NCI-H1105 treated with DMSO at 0.1 percent for 48 hours (cell line): ENCODE measurements at regions not wholly inside any gene's neighbourhood (a gene's known extent, or its start where the extent isn't known, plus 50 kb on each side); places are given as distances from the start of the nearest gene placed in this dataset.

Source experiments
- DNase-seq: peaks from one replicate; lab custom pipeline; 2025; lab: John Stamatoyannopoulos, UW

DNA sequence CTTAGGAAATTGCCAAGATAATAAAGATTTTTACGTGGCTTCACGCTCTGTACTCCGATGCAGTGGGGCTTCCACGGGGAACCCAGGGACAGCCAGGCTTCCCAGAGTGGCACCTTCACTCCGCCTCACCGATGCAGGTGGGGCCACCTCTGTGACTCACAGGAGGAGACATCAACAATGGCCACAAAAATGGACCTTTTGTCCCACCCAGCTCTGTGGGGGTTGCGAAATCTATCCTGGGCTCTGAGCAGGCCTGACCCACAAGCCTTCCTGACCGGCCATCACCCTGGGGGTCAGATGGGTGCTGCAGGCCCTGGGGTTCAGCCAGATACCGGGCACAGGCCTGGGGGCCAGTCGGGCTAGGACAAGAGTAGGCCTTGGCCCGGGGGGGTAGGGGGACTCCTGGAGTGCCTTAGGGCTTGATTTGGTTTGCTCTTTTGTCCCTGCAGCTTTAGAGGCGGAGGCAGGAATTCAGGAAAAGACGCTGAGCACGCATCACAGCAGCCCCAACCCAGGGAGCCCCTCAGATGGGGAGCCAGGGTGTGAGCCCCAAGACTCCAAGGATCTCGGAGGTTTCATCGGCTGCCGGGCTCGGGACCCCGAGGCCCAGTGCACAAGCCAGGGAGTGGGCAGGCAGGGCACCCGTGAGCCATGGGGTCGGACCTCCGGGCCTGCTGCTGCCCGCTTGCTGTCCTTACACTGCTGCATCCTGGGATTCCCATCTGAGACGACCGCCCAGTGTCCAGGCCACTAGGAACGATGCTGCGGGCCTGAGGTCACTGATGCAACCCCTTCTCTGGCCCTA, 136.5 kb upstream of the NKX1-1 start:
- DNase-seq: no peak

DNA sequence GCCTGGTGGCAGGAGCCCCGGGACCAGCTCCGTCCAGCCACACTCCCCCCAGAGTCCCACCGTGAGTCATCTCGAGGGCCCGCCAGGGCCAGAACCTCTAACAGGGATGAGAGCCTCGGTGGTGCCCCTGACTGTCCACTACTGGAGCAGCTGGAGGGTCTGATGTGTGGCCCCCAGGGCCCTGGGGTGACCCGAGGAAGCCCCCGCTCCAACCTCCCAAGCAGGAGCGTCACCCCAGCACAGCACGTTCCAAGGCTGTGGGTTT, 135.9 kb upstream of the NKX1-1 start:
- DNase-seq: no peak

GRCh38 chr4:1541449-1542225, 135.4 kb upstream of the NKX1-1 start:
- DNase-seq: no peak

DNA sequence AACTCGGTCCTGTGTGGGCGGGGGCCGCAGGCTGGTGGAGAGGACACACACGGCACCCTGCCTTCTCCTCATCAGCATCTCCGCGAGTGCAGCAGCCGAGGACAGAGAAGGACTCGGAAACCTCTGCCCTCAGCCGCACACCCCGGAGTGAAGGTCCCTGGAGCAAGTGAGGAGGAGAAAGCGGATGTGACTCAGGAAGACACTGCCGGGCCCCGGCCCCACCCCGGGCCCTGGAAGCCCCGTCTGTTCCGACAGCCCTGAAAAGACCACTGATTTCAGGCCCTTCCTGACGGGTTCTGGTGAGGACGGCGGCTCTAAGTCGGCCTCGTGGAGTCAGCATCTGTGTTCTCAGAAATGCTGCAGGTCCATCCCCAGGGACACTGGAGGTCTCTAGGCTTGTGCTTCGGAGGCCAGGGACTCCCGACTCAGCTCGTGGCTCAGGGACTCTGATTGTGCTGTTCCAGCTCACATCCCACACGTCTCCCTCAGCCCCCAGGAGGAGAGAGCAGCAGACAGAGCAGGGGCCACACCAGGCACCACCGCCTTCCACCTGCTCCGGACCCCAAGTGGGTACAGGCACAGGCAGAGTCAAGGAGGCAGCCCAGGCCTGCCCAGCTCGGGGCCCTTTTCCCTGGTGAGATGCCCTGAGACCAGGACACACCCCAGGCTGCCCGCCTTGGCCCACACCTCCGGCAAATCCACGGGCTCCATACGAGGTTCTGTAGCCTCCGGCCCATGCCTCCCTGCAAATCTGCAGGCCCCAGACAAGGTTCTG, 134.5 kb upstream of the NKX1-1 start:
- DNase-seq: no peak

- DNase-seq: no peak
These were observed 133.8 kb upstream of the NKX1-1 start for GRCh38 chr4:1539859-1540600.

DNA sequence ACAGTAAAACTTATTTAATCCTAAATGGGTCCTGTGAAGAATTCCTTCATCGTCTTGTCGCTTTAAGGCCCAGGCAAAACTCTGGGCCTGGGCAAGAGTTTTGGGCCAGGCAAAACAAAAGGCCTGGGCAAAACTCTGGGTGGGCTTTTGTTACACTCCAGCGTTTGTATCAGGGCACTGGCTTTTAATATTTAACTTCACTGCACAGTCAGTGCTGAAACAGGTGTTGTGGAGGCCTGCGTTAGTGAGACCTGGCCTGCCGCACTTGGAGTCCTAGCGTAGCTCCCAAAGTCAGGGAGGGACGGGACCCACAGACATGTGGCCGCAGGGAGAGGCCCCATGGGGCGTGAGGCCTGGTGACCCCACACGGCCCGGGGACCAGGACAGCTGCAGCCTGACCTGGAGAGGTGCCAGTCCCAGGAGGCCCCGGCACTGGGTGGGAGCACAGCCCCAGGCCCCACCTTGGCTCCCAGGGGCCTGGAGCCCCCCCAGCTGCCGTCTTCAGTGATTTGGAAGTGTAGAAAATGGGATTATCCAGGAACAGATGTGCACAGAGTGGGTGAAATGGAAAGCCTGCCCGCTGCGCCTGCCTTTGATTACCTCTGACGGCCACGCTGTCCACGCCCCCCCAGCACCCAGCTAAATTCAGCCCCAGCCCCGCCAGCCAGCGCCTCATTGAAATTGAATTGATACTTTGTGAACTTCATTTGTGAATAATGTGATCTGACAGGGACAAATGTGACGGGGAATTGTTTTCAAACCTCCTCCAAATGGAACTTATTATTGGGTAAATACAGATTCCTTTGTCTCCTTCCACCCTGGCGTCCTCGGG, 132.9 kb upstream of the NKX1-1 start:
- no peak for DNase-seq

- DNase-seq: no peak
These were observed 131.8 kb upstream of the NKX1-1 start for GRCh38 chr4:1538096-1538410.

DNA sequence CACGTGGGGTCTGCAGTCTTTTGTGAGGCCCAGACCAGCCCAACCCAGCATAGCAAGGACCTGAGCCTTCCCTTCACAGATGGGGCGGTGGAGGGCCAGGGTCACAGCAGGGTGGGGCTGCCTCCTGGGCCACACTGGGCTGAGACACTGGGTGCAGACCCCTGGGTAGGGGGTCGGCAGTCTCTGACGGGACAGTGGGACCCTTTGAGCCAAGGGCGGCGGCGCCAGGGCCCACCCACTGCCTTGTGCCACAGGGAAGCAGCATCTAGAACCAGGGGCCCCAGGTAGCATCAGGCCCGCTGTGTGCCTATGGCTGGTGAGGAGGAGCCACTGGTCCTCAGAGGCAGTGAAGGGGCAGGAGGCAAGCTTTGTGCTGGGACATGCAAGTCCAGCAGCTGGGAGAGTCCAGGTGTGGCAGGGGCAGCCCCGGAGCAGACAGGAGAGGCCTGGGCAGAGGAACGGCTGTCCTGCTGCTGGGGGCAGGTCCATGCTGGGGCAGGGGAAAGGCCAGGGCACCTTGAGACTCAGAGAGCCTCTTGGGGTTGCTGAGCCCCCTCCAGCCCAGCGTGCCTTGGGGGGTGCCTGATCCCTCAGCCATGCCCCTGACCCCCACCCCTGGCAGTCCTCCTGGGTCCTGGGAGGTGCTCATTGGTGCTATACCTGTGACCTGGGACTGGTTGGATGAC, 131.3 kb upstream of the NKX1-1 start:
- DNase-seq: no peak

DNA sequence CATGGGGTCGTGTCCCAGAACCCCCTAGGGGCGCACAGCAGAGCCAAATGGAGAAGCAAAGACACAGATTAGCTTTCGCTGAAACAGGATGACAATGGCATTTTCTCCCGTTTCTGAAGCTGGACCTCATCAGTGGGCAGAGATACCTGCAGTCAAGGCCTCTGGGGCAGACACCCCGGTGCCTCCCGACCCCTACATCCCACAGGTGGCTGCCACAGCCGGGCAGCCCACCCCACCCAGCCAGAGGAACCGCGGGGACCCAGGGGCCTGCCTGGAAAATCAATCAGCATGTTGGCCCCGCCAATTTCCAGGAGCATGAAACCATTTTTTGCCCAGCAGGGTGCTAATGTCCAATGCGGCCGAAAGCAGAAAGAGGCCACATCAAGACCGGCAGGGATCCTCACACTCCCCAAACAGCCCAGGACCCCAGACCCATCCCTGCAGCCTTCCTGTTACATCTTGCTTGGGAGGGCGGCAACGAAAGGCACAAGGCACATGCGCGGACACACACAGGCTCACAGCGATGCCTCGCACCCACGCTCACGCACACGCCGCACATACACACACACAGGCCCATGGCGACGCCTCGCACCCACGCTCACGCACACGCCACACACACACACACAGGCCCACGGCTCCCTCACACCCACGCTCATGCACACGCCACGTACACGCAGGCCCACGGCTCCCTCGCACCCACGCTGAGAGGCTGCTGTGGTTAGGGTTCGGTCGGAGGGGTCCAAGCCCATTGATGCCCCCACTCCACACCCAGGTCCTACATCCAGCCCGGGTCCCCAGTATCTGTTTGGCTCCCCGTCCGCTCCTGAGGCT, 130.6 kb upstream of the NKX1-1 start:
- DNase-seq: no peak

GRCh38 chr4:1535926-1536578, 129.8 kb upstream of the NKX1-1 start:
- DNase-seq: no peak

DNA sequence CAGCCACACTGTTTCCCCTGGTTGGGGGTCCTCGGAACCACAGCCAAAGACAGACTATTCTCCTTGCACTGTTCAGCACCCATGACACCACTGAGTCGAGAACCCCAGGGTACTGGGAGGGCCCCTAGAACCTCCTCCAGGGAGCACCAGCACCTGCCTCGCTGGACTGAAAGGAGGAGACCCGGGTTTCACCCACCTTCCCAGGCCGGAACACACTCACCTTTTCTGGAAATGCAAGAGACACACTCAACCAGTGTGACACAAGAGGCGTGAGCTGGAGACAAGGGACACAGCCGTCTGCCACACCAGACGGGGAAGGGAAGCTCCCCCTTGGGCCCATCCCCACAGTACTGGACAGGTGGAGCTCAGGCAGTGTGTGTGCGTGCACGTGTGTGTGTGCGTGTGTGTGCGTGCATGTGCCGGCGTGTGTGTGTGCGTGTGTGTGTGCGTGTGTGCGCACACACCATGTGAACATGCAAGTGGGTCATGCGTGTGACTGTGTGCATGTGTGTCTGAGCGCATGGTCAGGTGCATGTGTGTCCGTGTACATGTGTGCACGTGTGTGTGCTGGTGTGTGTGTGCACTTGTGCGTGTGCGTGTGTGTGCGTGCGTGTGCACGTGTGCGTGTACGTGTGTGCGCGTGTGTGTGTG, 128.8 kb upstream of the NKX1-1 start:
- DNase-seq: no peak

DNA sequence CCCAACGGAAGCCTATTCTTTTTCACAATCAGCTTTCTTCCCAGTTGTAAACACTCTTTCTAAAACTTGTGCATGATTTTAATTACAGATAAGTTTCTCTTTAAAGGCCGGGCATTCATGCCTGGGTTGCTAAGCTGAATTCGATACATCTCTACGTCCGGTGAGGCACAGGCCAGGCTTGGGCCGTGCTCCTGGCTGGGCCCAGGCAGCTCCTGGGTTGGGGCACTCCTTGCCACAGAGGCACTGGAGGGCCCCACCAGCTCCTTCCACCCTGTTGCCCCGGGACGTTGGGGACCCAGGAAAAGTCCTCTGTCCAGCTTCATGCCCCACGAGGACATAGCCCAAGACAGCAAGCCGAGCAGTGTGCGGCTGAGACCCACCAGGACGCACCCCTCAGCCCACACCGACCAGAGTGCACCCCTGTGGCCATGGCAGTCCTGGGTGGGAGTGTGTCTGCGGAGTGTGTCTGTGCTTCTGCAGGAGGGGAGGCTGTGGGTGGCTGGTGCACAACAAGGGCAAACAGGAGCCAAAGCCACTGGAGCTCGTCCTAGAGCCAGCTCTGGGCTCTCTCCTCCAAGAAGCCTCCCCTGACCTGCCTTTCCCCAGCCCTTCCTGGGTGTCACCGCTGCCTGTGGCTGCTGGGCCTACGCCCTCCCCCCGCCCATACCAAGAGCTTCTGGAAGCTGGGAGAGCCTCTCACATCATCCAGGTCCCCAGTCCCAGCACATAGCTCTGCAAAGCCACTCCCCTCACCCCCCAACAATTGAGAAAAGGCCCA, 128.0 kb upstream of the NKX1-1 start:
- DNase-seq: no peak

GRCh38 chr4:1533501-1534064, 127.3 kb upstream of the NKX1-1 start:
- DNase-seq: no peak

- no peak for DNase-seq
These were observed 126.5 kb upstream of the NKX1-1 start for GRCh38 chr4:1532549-1533395.

GRCh38 chr4:1531683-1532548, 125.7 kb upstream of the NKX1-1 start:
- DNase-seq: no peak

DNA sequence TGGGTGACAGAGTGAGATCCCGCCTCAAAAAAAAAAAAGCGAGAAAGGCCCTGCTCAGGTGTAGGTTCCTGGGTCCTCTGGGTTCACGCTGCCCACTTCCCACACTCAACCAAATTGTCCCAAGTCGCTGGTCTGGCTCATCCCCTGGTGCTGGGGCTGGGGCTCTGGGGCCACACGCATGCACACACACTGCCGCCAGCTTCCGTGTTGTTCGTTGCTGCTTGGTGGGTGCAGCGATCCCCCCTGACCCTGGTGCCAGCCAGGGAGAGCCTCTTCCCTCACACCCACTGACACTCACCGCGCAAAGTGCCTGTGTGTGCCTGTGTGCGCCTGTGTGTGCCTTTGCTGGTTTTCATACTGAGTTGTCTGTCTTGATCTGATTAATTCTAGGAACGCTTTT, 124.1 kb upstream of the NKX1-1 start:
- no peak for DNase-seq
